Brain microvascular endothelial cell (primary cell): ENCODE measurements at regions not wholly inside any gene's neighbourhood (a gene's known extent, or its start where the extent isn't known, plus 50 kb on each side); places are given as distances from the start of the nearest gene placed in this dataset.

ENCODE experiments used
- DNase-seq: peaks from one replicate; pipeline ENCODE4 v3.0.0-alpha.2; 2020
- H3K27ac ChIP-seq: fragments of 250-450 bp; sonication (Bioruptor Pico); 2 replicates; pipeline ENCODE4 v1.5.1; 2020; ENCODE audit warnings: mild to moderate bottlenecking, moderate library complexity
- H3K27me3 ChIP-seq: fragments of 250-450 bp; sonication (Bioruptor Pico); replicated peaks from 2 replicates; pipeline ENCODE4 v1.5.1; 2020; ENCODE audit warnings: mild to moderate bottlenecking
- H3K36me3 ChIP-seq: fragments of 250-450 bp; sonication (Bioruptor Pico); replicated peaks from 2 replicates; pipeline ENCODE4 v1.5.1; 2020; ENCODE audit warnings: mild to moderate bottlenecking
- H3K4me3 ChIP-seq: 2 replicates; pipeline ENCODE4 v1.5.1; 2011; ENCODE audit warnings: low read depth, mild to moderate bottlenecking, control low read depth, low read length, moderate library complexity
- in situ Hi-C: cut with HindIII; loops from 2 replicates; pipeline ENCODE4 v1.10.0; 2017; ENCODE audit warnings: low sequenced_read_pairs, low pct_ligation_motif_present
- TF ChIP-seq, protein P1 (sequence below): IDR thresholded peaks from 2 replicates; pipeline ENCODE4 v1.5.1; 2011; ENCODE audit warnings: low read depth, mild to moderate bottlenecking, moderate library complexity, low read length, control low read depth, inconsistent platforms; ENCODE audit errors: missing control alignments

GRCh38 chr14:38504175-38504574 is 248.3 kb upstream of the CLEC14A start:
- H3K27ac ChIP-seq = no peak overlapping the region
- H3K27me3 ChIP-seq = no peaks in the 10 kb centered on the region
- in situ Hi-C loops = no loop called here
- no peak overlapping the region for H3K4me3 ChIP-seq
- TF ChIP-seq, protein P1, sequence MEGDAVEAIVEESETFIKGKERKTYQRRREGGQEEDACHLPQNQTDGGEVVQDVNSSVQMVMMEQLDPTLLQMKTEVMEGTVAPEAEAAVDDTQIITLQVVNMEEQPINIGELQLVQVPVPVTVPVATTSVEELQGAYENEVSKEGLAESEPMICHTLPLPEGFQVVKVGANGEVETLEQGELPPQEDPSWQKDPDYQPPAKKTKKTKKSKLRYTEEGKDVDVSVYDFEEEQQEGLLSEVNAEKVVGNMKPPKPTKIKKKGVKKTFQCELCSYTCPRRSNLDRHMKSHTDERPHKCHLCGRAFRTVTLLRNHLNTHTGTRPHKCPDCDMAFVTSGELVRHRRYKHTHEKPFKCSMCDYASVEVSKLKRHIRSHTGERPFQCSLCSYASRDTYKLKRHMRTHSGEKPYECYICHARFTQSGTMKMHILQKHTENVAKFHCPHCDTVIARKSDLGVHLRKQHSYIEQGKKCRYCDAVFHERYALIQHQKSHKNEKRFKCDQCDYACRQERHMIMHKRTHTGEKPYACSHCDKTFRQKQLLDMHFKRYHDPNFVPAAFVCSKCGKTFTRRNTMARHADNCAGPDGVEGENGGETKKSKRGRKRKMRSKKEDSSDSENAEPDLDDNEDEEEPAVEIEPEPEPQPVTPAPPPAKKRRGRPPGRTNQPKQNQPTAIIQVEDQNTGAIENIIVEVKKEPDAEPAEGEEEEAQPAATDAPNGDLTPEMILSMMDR = no peak
- no peaks in the 10 kb centered on the region for H3K36me3 ChIP-seq
- DNase-seq = no peak

DNA sequence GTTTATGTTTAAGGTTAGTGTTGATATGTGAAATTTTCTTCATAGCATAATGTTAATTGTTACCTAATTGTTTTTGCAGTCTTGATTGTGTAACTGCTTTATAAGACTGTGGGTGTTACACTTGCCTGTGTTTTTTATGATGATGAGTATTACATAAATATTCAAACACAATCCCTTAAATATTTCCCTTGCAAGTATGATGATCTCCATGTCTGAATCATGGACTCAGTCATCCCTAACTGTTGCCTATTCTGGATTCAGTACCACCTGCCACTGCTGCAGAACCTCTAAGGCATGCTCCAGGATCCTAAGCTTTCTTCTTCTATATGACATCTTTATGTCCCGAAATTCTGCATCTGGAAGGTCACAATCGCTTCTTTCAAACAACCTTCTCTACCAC is 246.3 kb upstream of the CLEC14A start:
- H3K4me3 ChIP-seq = no peak overlapping the region
- H3K27ac ChIP-seq = no peak overlapping the region
- no peaks in the 10 kb centered on the region for H3K36me3 ChIP-seq
- no peak for DNase-seq
- in situ Hi-C loops = no loop called here
- H3K27me3 ChIP-seq = no peaks in the 10 kb centered on the region
- TF ChIP-seq, protein P1 = no peak

DNA sequence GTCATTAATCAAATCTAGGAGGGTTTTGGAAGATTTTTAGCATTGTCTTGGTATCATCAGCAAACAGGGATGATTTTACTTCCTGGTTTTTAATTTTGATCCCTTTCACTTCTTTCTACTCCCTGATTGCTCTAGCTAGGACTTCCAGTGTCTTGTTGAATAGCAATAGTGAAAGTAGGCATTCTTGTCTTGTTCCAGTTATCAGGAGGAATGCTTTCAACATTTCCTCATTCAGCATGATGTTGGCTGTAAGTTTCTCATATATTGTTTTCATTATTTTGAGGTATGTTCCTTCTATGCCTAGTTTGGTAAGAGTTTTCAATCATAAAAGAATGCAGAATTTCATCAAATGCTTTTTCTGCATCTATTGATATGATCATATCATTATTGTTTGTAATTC is 244.2 kb upstream of the CLEC14A start:
- TF ChIP-seq, protein P1 = no peak
- Histone ChIP-seq H3K27ac (no peak overlapping the region), H3K36me3 (no peaks in the 10 kb centered on the region), H3K27me3 (no peaks in the 10 kb centered on the region), H3K4me3 (no peak overlapping the region)
- no peak for DNase-seq
- in situ Hi-C loops = no loop called here

DNA sequence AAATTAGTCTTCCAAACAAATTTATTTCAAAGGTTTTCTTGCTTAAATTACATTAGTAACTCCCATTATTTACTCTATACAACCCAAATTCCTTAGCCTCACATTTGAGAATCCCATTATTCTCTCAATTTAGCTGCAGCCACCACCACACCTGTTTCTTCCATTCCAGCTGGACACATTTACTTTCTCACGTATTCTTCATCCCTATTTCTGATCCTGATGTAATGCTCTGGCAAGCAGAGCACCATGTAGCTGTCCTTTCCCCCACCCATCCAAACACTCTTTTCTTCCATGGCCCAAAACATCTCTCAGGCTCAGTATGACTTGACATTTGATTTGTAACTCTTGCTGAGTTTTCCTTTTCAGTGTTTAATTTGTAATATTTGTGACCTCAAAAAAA is 240.2 kb upstream of the CLEC14A start:
- H3K36me3 ChIP-seq = no peaks in the 10 kb centered on the region
- no peaks in the 10 kb centered on the region for H3K27me3 ChIP-seq
- no peak overlapping the region for H3K4me3 ChIP-seq
- no peak overlapping the region for H3K27ac ChIP-seq
- in situ Hi-C loops = no loop called here
- DNase-seq = no peak
- TF ChIP-seq, protein P1 = no peak

DNA sequence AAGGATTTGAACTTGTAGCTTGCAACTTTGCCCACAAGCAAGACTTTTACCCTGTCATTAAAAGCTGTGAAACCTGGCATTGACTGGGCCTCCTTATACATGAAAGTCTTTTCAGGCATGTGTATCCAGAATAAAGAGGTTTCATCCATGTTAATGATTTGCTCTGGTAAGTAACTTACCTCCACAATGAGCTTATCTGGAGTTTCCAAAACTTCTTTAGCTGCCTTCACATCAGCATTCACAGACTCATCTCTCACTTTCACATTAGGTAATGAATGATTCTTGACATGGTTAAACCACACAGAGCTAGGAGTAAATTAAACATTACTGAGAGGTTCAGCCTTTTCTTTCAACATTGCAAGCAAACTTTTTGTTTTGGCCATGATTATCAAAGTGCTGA is 234.4 kb upstream of the CLEC14A start:
- Histone ChIP-seq H3K27me3 (no peaks in the 10 kb centered on the region), H3K27ac (no peak overlapping the region), H3K4me3 (no peak overlapping the region), H3K36me3 (no peaks in the 10 kb centered on the region)
- in situ Hi-C loops = no loop called here
- TF ChIP-seq, protein P1 = no peak
- DNase-seq = no peak

DNA sequence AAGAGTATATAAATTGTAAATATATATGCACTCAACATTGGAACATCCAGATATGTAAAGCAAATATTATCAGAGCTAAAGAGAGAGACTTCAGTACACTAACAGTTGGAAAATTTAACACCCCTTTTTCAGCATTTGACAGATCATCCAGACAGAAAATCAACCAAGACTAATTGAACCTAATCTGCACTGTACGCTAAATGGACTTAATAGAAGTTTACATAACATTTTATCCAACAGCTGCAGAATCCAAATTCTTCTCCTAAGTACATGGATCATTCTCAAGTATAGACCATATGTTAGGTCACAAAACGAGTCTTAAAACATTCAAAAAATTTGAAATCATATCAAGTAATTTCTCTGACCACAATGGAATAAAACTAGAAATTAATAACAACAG is 229.1 kb upstream of the CLEC14A start:
- no peak overlapping the region for H3K4me3 ChIP-seq
- DNase-seq = no peak
- in situ Hi-C loops = no loop called here
- TF ChIP-seq, protein P1 = no peak
- no peaks in the 10 kb centered on the region for H3K27me3 ChIP-seq
- H3K36me3 ChIP-seq = no peaks in the 10 kb centered on the region
- H3K27ac ChIP-seq = no peak overlapping the region
